ENCODE measurements at regions not wholly inside any gene's neighbourhood (a gene's known extent, or its start where the extent isn't known, plus 50 kb on each side); places are given as distances from the start of the nearest gene placed in this dataset.

DNA sequence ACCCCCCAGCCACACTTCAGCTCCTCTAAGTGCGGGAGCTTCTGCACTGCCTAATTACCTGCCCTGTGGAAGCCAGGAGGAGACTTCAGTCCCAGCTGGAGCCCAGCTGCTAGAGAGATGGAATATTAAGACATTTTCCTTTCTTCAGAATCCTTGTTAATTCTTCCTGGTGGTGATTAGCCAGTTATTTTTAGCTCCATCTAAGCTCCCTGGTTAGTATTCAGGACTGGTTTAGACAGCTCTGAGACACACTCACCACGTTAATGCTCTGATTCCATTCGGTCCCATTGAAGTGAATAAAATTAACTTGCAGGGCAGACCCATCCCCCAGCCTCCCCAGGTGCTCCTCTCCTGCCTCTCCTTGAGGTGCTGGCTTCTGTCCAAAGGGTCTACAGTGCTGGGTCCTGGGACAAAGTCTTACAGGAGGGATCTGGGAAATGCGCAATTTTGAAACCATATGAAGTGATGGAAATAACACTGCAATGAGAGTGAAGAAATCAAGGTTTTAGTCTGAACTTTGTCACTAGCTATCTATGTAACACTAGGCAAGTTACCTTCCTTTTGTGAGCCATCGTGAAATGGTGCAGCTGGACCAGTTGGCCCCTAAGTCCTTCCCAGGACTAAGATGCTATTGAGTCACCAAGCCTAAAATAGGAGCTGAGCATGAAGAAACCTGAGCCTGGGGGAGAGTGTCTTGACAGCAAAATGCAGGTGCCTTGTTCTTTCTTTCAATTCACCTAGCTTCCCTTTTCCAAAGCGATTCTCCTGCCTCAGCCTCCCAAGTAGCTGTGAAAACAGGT, 117.4 kb upstream of the ATP1A1 start:
- Histone ChIP-seq H3K4me3 (ENCODE audit: low read length) (no peak overlapping the region), H3K27ac (ENCODE audit: low read length) (no peak overlapping the region), H3K4me2 (ENCODE audit: low read depth, low read length, poor library complexity, severe bottlenecking) (peak overlapping the region; percentile 5), H3K9me3 (ENCODE audit: low read length) (no peaks in the 10 kb centered on the region), H3K9me2 (replicated peaks; ENCODE audit: insufficient read depth, low read length) (no peaks in the 10 kb centered on the region), H3K79me2 (ENCODE audit: low read length) (no peaks in the 10 kb centered on the region), H3K9ac (ENCODE audit: low read length) (no peak overlapping the region), H4K20me1 (ENCODE audit: insufficient read depth, low read depth, low read length) (no peaks in the 10 kb centered on the region), H3K4me1 (ENCODE audit: low read length) (peaks cover 65% of the 10 kb centered on the region), H3K36me3 (ENCODE audit: insufficient read depth, low read length) (no peaks in the 10 kb centered on the region), H2AFZ (ENCODE audit: low read length) (no peak overlapping the region), H3K27me3 (ENCODE audit: low read length) (no peaks in the 10 kb centered on the region)
- DNase-seq: no peak

DNA sequence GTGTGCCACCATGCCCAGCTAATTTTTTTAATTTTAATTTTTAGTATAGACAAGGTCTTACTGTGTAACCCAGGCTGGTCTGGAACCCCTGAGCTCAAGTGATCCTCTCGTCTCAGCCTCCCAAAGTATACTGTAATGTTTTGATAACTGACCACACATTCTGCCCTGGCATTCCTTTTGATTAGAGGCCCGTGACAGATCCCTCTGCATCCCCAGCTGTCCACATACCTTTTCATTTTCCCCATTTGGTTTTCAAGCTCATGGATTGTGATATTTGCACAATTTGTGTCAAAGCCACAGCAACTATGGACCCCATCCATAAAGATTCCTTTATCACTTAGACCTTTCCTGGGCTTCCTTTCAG, 116.8 kb upstream of the ATP1A1 start:
- H3K27me3 ChIP-seq (ENCODE audit: low read length): no peaks in the 10 kb centered on the region
- H3K9ac ChIP-seq (ENCODE audit: low read length): no peak overlapping the region
- no peaks in the 10 kb centered on the region for H4K20me1 ChIP-seq (ENCODE audit: insufficient read depth, low read depth, low read length)
- no peak overlapping the region for H3K4me3 ChIP-seq (ENCODE audit: low read length)
- no peak overlapping the region for H3K27ac ChIP-seq (ENCODE audit: low read length)
- no peak overlapping the region for H2AFZ ChIP-seq (ENCODE audit: low read length)
- peaks cover 71% of the 10 kb centered on the region for H3K4me1 ChIP-seq (ENCODE audit: low read length)
- no peak overlapping the region for H3K4me2 ChIP-seq (ENCODE audit: low read depth, low read length, poor library complexity, severe bottlenecking)
- no peak for DNase-seq
- no peaks in the 10 kb centered on the region for H3K36me3 ChIP-seq (ENCODE audit: insufficient read depth, low read length)
- H3K79me2 ChIP-seq (ENCODE audit: low read length): no peaks in the 10 kb centered on the region
- H3K9me3 ChIP-seq (ENCODE audit: low read length): no peaks in the 10 kb centered on the region
- no peaks in the 10 kb centered on the region for H3K9me2 ChIP-seq (replicated peaks; ENCODE audit: insufficient read depth, low read length)

DNA sequence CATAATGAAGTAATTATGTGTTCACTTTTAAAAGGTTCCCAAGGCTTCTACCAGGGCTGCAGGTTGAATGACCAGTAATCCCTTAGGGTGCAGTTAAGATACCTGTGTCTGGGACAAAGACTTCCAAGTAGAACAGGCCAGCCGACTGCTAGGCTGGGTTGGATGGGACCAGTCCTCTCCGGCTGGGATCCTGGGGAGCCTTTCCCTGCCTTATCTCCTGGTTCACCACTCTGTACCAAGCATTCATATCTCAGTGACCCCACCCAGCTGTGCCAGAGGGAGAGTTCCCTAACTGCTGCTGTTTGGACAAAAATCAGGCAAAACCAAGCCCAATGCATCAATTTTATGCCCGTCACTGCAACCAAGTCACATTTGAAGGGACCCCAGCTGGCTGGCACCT, 116.2 kb upstream of the ATP1A1 start:
- no peaks in the 10 kb centered on the region for H3K27me3 ChIP-seq (ENCODE audit: low read length)
- no peaks in the 10 kb centered on the region for H4K20me1 ChIP-seq (ENCODE audit: insufficient read depth, low read depth, low read length)
- DNase-seq: no peak
- no peaks in the 10 kb centered on the region for H3K9me2 ChIP-seq (replicated peaks; ENCODE audit: insufficient read depth, low read length)
- no peaks in the 10 kb centered on the region for H3K79me2 ChIP-seq (ENCODE audit: low read length)
- H3K27ac ChIP-seq (ENCODE audit: low read length): no peak overlapping the region
- no peak overlapping the region for H2AFZ ChIP-seq (ENCODE audit: low read length)
- no peak overlapping the region for H3K4me2 ChIP-seq (ENCODE audit: low read depth, low read length, poor library complexity, severe bottlenecking)
- no peak overlapping the region for H3K9ac ChIP-seq (ENCODE audit: low read length)
- no peaks in the 10 kb centered on the region for H3K9me3 ChIP-seq (ENCODE audit: low read length)
- no peaks in the 10 kb centered on the region for H3K36me3 ChIP-seq (ENCODE audit: insufficient read depth, low read length)
- H3K4me3 ChIP-seq (ENCODE audit: low read length): no peak overlapping the region
- H3K4me1 ChIP-seq (ENCODE audit: low read length): peaks cover 77% of the 10 kb centered on the region

DNA sequence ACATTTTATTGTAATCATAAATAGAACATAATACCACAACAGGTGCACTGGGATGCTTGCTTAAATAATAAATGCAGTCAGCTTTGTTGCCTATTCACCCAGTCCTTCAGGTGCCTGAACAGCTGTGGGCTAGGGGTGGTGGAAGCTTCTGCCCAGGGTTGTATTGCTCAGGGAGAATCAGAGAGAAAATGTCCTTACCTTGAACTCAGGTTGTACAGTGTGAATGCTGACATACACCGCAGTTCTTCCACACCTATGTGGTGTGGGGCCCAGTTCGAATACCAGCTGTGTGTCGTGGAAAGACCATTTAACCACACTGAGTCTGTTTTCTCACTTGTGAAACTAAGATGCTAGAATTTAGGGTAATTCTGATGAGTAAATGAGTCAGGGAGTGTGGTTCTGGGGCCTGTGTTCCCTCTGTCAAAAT, 115.7 kb upstream of the ATP1A1 start:
- Histone ChIP-seq H3K4me3 (ENCODE audit: low read length) (no peak overlapping the region), H3K4me1 (ENCODE audit: low read length) (peaks cover 79% of the 10 kb centered on the region), H3K9me3 (ENCODE audit: low read length) (no peaks in the 10 kb centered on the region), H4K20me1 (ENCODE audit: insufficient read depth, low read depth, low read length) (no peaks in the 10 kb centered on the region), H3K9ac (ENCODE audit: low read length) (no peak overlapping the region), H3K27me3 (ENCODE audit: low read length) (no peaks in the 10 kb centered on the region), H3K36me3 (ENCODE audit: insufficient read depth, low read length) (no peaks in the 10 kb centered on the region), H2AFZ (ENCODE audit: low read length) (no peak overlapping the region), H3K9me2 (replicated peaks; ENCODE audit: insufficient read depth, low read length) (no peaks in the 10 kb centered on the region), H3K27ac (ENCODE audit: low read length) (no peak overlapping the region), H3K79me2 (ENCODE audit: low read length) (no peaks in the 10 kb centered on the region), H3K4me2 (ENCODE audit: low read depth, low read length, poor library complexity, severe bottlenecking) (no peak overlapping the region)
- DNase-seq: no peak

DNA sequence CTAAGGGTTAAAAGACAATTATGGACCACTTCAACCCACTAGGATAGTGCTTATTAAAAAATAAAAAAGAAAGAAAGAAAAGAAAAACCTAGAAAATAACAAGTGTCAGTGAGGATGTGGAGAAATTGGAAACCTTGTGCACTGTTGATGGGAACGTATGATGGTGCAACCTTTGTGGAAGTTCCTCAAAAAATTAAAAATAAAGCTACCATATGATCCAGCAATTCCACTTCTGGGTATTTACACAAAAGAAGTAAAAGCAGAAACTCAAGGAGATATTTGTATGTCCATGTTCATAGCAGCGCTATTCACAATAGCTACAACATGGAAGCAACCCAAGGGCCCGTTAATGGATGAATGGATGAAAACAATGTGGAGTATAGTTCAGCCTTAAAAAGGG, 115.2 kb upstream of the ATP1A1 start:
- Histone ChIP-seq H3K27ac (ENCODE audit: low read length) (no peak overlapping the region), H3K4me2 (ENCODE audit: low read depth, low read length, poor library complexity, severe bottlenecking) (no peak overlapping the region), H3K4me3 (ENCODE audit: low read length) (no peak overlapping the region), H3K36me3 (ENCODE audit: insufficient read depth, low read length) (no peaks in the 10 kb centered on the region), H4K20me1 (ENCODE audit: insufficient read depth, low read depth, low read length) (no peaks in the 10 kb centered on the region), H3K4me1 (ENCODE audit: low read length) (peaks cover 79% of the 10 kb centered on the region), H2AFZ (ENCODE audit: low read length) (no peak overlapping the region), H3K9me3 (ENCODE audit: low read length) (no peaks in the 10 kb centered on the region), H3K9ac (ENCODE audit: low read length) (no peak overlapping the region), H3K79me2 (ENCODE audit: low read length) (no peaks in the 10 kb centered on the region), H3K27me3 (ENCODE audit: low read length) (no peaks in the 10 kb centered on the region), H3K9me2 (replicated peaks; ENCODE audit: insufficient read depth, low read length) (no peaks in the 10 kb centered on the region)
- no peak for DNase-seq

DNA sequence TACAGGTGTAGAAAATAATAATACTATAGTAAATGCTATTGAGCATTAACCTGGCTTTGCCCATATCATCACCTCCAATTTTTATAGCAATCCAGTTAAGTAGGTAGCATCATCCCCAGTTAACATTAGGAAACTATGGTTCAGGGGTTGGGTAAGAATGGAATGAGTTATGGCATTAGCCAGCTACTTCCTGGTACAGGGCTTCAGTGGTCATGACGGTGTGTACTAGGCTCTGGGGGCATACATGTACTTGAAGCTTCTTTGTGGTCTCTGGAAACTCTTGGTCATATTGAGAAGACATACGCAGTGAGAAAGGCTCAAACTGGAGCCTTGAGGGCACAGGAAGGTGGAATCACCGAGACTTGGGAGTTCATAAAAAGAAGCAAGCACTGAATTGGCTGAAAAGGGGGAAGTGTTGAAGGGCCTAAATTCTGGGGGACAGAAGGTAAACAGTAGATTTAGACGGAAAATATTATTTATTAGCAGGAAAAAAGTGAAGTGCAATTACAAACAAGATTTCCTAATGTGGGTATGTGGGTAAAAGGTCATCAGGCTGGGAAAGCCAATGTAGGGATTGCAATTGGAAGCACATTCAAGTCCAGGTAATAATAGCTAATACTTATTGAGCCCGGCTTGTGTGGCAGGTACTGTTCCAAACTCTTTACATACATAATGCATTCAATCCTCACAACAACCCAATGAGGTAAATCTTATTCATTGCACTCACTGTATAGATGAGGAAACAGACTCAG, 114.2 kb upstream of the ATP1A1 start:
- no peaks in the 10 kb centered on the region for H3K27me3 ChIP-seq (ENCODE audit: low read length)
- peaks cover 76% of the 10 kb centered on the region for H3K4me1 ChIP-seq (ENCODE audit: low read length)
- H3K79me2 ChIP-seq (ENCODE audit: low read length): no peaks in the 10 kb centered on the region
- no peak overlapping the region for H3K9ac ChIP-seq (ENCODE audit: low read length)
- no peaks in the 10 kb centered on the region for H3K36me3 ChIP-seq (ENCODE audit: insufficient read depth, low read length)
- no peak overlapping the region for H3K27ac ChIP-seq (ENCODE audit: low read length)
- no peaks in the 10 kb centered on the region for H3K9me2 ChIP-seq (replicated peaks; ENCODE audit: insufficient read depth, low read length)
- H3K4me3 ChIP-seq (ENCODE audit: low read length): no peak overlapping the region
- peak overlapping the region; percentile 8; the same call in 1 of the 2 replicates for H2AFZ ChIP-seq (ENCODE audit: low read length)
- DNase-seq: no peak
- H4K20me1 ChIP-seq (ENCODE audit: insufficient read depth, low read depth, low read length): no peaks in the 10 kb centered on the region
- H3K9me3 ChIP-seq (ENCODE audit: low read length): no peaks in the 10 kb centered on the region
- peak overlapping the region; percentile 19 for H3K4me2 ChIP-seq (ENCODE audit: low read depth, low read length, poor library complexity, severe bottlenecking)

DNA sequence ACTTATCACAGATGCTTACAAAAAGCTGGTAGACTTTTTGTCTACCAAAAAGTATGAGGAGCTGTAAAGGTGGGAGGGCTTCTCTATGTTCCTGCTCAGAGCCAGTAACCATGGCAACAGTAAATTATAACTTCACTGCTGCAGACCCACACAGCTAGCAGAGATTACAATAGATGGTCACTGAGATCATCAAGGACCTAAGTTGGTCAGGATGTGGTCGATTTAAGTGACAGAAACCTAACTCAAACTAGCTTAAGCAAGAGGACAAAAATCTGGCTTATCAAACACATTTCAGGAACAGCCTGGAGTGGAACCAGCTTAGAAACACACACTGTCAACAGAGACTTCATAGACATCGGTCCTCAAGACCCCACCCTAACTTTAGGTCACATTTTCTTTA, 113.4 kb upstream of the ATP1A1 start:
- Histone ChIP-seq H3K36me3 (ENCODE audit: insufficient read depth, low read length) (no peaks in the 10 kb centered on the region), H3K9ac (ENCODE audit: low read length) (no peak overlapping the region), H4K20me1 (ENCODE audit: insufficient read depth, low read depth, low read length) (no peaks in the 10 kb centered on the region), H2AFZ (ENCODE audit: low read length) (no peak overlapping the region), H3K4me2 (ENCODE audit: low read depth, low read length, poor library complexity, severe bottlenecking) (peak overlapping the region; percentile 19), H3K4me1 (ENCODE audit: low read length) (peaks cover 76% of the 10 kb centered on the region), H3K27me3 (ENCODE audit: low read length) (no peaks in the 10 kb centered on the region), H3K9me3 (ENCODE audit: low read length) (no peaks in the 10 kb centered on the region), H3K27ac (ENCODE audit: low read length) (no peak overlapping the region), H3K9me2 (replicated peaks; ENCODE audit: insufficient read depth, low read length) (no peaks in the 10 kb centered on the region), H3K79me2 (ENCODE audit: low read length) (no peaks in the 10 kb centered on the region), H3K4me3 (ENCODE audit: low read length) (no peak overlapping the region)
- DNase-seq: no peak

DNA sequence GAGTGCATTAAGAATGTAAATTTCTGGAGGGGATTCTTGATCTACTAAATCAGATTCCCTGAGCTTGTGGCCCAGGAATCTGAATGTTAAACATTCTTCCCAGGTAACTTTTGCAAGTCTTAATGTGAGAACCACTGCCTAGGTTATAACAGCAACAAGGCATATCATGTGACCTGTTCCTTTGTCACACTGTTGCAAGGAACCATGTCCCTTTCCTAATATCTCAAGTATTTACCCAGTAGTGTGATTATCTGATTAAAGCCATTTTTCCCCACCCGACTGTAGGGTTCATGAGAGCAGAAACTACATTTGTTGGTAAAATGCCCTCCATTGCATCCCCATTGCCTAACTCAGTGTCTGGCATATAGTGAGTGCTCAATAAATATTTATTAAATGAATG, 112.9 kb upstream of the ATP1A1 start:
- Histone ChIP-seq H3K4me2 (ENCODE audit: low read depth, low read length, poor library complexity, severe bottlenecking) (peak overlapping the region; percentile 19), H3K4me1 (ENCODE audit: low read length) (peaks cover 73% of the 10 kb centered on the region), H3K79me2 (ENCODE audit: low read length) (no peaks in the 10 kb centered on the region), H3K36me3 (ENCODE audit: insufficient read depth, low read length) (no peaks in the 10 kb centered on the region), H3K27ac (ENCODE audit: low read length) (no peak overlapping the region), H4K20me1 (ENCODE audit: insufficient read depth, low read depth, low read length) (no peaks in the 10 kb centered on the region), H3K4me3 (ENCODE audit: low read length) (no peak overlapping the region), H3K9me3 (ENCODE audit: low read length) (no peaks in the 10 kb centered on the region), H3K27me3 (ENCODE audit: low read length) (no peaks in the 10 kb centered on the region), H2AFZ (ENCODE audit: low read length) (no peak overlapping the region), H3K9me2 (replicated peaks; ENCODE audit: insufficient read depth, low read length) (no peaks in the 10 kb centered on the region), H3K9ac (ENCODE audit: low read length) (no peak overlapping the region)
- DNase-seq: no peak

All from Karpas-422 (cell line).